ENCODE measurements at regions not wholly inside any gene's neighbourhood (a gene's known extent, or its start where the extent isn't known, plus 50 kb on each side); places are given as distances from the start of the nearest gene placed in this dataset.
A peak's percentile ranks its signal among the peaks of the same experiment; 100 is the strongest.

DNA sequence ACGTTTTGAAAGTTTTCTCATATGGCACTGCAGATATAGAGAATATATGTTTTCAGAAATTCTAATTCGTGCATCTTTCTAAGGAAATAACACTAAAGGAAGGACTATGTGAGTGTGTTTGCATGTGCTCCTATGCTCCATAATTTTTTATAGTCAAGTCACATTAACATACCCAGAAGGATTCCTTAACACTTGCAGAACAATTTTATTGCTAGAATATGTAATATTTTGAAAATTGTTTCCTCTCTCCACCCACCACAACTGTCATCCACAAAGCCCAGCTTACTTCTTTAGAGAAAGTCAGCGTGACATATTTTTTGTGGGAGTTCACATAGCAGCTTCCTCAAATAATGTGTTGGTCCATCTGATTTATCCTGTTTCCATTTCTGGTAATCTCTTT lies 604.6 kb upstream of the MGAT4C start:
- DNase-seq, result no peak

GRCh38 chr12:86852451-86852850 lies 596.3 kb upstream of the MGAT4C start:
- no peak for DNase-seq

GRCh38 chr12:86838711-86839110 lies 582.5 kb upstream of the MGAT4C start:
- DNase-seq, result peak; percentile 21

DNA sequence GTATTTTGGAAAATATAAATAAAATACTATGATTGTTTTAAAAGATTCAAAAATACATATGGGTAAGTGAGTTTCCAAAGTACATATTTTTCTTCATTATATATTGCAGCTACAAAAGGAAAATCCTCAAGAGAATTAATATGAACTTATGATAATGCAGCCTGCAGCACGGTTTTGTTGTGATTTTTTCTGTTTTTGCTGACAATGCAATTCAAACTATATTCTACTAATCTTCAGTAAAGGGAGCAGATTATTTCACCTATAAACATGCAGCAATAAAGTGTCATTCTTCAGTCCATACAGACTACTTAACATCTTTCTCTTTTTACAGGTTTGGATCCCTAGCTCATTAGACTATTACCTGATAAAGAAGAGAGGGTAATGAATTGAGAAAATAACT lies 582.1 kb upstream of the MGAT4C start:
- DNase-seq, result no peak

DNA sequence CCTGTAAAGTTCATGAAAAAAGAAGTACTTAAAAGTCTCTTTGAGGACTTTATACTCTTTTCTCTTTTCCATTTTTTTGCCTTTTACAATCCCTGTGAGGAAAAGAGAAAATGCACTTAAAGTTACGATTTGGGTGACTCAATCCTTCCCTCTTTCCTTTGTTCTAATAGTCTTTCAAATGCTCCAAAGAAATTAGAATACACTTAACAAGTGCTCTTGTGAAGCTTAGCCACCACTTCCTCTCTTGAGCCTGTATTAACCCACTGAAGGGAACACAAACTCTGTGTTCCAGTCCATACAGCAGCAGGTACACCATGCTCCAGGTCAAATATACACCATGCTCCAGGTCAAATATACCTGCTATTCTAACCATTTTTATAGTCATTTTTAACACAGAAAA lies 581.1 kb upstream of the MGAT4C start:
- DNase-seq, result no peak

GRCh38 chr12:86834217-86834616 lies 578.0 kb upstream of the MGAT4C start:
- DNase-seq, result no peak

GRCh38 chr12:86827409-86827808 lies 571.2 kb upstream of the MGAT4C start:
- no peak for DNase-seq

DNA sequence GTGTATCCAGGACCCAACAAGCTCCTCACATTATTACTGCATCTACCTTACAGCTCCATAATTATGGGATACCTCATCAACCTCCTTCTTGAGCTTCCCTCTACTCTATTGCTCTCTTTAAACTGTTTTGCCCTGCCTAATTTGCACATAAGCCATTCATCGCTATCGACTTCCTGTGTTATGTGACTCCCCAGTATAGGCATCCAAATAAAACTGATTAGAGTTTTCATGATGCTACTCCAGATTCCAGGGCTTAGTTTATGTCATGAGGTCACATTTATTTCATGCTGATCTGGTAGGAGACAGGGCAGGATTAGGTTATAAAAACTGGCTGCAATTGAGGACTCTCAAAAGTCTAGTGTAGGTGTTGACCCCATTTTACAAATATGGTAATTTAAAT lies 569.9 kb upstream of the MGAT4C start:
- no peak for DNase-seq

- DNase-seq, result no peak
Observed at GRCh38 chr12:86801439-86801838, 545.2 kb upstream of the MGAT4C start.

- no peak for DNase-seq
Observed at GRCh38 chr12:86799616-86800015, 543.4 kb upstream of the MGAT4C start.

GRCh38 chr12:86796550-86796949 lies 540.4 kb upstream of the MGAT4C start:
- no peak for DNase-seq

GRCh38 chr12:86788661-86789060 lies 532.5 kb upstream of the MGAT4C start:
- DNase-seq, result no peak

DNA sequence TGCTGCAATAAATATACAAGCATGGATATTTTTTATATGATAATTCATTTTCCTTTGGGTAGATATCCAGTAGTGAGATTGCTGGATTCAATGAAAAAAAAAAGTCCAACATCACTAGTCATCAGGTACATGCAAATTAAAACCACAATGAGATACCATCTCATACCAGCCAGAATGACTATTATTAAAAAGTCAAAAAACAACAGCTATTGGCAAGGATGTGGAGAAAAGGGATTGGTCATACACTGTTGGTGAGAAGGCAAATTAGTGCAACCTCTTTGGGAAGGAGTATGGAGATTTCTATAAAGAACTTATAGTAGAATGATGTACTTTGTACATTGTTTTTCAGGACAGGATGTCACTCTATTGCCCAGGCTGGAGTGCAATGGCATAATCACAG lies 531.2 kb upstream of the MGAT4C start:
- no peak for DNase-seq

GRCh38 chr12:86777325-86777724 lies 521.1 kb upstream of the MGAT4C start:
- DNase-seq, result no peak

DNA sequence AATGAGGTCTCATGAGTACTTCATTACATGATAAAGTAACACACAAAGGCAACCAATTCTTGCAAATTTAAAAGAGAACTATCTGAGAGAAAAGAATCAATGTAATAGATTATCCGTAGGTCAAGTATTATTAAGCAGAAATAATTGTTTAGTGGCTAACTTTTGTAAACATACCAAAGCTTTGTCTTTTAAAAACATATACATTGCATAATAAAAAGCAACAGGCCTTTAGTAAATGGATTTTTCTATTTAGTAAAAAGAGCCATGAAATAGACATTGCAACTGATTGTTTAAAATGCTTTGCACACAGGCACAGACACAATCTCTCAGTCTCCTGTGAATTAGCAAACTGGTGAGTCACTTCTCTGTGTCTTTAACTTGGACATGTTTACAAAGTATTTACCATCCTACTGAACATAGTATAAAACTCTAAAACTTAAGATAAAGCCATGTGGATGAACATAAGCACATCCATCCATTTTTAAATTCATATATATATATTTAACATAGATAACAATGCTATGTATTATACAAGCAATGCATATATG lies 518.7 kb upstream of the MGAT4C start:
- DNase-seq, result no peak

DNA sequence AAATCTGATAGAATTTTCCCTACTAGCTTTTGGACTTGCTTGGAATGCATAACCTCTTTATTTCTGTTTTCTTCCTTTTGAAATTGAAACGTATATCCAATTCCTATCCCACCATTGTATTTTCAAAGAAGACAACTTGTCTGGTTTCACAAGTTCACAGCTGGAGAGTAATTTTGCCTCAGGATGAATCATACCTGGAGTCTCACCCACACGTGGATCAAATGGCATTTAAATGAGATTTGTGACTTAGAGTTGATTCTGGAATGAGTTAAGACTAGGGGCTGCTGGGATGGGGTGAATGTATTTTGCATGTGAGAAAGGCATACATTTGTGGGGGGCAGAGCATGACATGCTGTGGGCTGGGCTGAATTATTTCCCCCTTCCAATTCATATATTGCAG lies 516.5 kb upstream of the MGAT4C start:
- no peak for DNase-seq

GRCh38 chr12:86770871-86771270 lies 514.7 kb upstream of the MGAT4C start:
- DNase-seq, result no peak

DNA sequence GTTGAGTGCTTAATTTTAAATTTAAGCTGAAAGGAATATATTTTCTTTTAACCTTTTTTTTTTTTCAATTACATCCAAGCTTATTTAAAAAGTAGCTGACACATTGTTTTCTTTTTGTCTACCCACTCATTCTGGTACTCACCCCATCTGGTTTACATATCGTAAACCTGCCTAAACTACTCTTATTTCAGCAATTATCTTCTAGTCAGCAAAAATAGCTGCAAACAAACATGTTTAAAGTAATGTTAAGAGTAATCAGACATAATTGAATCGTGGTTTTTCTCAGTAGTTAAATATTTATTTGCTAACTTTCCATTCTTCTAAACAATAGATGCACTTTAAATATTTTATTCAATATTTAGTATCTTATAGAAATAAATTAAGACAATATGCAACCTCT lies 492.7 kb upstream of the MGAT4C start:
- no peak for DNase-seq

DNA sequence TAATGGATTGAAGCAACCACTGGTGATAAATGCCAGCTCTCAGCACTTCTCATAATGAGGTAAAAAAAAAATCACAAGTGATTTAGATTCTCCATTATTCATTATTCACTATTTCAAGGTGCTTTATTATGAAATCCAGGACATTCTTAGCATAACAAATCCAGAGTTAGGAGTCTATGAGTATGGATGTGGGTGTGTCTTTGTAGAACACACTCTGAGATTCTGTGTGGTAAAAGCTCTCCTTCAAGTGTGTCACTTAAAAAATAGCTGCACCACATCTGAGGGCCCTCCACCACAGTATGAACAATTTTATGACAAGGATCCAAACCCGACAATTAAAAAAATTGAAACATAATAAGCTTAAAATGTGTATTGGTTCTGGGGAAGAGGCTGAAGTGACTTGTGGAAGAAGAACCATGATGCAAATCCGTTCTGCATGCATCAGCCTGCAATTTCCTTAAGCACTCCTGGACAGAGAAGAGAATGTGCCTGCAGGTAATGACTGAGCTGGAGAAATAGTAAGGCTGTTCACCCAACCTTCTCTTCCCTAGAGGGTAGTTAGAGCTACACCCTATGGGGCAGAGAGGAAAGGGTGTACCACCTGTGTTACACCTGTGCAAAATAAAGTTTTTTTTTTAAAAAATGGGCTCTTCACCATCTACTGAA lies 488.5 kb upstream of the MGAT4C start:
- DNase-seq, result no peak

DNA sequence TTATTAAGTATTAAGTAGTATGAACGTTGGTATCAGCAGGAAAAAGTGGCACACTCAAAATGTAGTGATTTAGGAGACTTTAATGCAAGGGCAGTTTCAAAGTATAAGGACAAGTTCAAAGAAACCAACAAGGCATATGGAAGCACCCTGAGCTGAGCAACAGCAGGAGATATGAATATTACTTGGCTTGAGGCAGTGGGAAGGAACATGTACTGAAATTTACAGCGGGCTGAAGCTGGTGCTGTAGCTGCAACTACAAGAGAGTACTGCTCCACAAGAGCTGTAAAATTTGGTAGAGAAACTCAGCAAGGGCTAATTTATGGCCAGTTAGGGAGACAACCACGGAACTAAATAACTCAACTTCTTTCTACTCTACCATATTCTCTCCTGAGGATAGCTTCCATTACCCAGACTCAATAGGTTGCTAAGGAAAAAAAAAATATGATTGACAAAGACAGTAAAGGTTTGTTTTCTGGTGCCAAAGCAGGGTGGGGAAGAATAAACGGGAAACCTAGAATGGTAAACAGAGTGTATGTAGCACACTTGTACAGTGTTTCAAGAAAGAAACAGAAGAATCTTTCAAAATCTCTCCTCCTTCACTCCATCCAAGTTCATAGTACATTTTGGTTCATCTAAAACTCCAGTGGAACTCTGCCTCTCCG lies 487.8 kb upstream of the MGAT4C start:
- no peak for DNase-seq

GRCh38 chr12:86741531-86741930 lies 485.3 kb upstream of the MGAT4C start:
- DNase-seq, result no peak

DNA sequence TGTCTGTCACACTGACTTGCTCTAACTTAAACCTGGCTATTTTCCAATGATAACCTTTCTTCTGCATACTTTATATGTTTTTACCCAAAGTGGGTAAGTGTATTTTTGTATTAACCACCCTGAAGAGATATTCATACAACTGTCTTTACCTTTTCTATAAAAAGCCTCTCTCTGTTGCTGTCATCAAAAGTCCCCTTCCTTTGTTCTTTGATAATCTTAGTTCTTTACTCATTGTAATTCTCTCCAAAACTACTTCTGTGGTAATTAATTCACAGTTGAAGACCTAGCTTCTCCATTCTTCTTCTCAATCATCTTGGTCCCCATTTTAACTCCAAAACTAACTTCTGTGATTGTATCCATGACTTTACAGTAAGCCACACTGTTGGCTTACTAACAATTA lies 479.7 kb upstream of the MGAT4C start:
- no peak for DNase-seq

DNA sequence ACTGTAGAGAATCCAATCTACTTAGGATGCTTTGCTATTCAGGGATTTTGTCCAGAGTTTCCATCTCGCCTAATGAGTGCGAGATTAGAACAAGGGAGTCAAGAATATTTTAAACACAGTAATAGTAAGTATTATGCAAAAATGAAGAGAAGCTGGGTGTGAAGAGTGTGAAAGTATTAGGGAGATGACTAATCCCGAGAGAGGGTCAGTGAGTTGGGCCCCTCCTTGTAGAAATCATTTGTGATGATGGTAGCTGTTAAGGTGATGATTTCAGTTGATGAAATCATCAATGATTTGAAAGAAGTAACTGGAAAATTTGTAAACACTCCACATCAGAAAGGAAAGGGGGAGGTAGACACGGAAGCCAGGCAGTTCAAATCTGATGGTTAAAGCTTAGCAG lies 478.9 kb upstream of the MGAT4C start:
- DNase-seq, result no peak

GRCh38 chr12:86730233-86730632 lies 474.0 kb upstream of the MGAT4C start:
- DNase-seq, result no peak

- no peak for DNase-seq
Observed at GRCh38 chr12:86729739-86730138, 473.5 kb upstream of the MGAT4C start.
